IgD-negative memory B cell (primary cell): ENCODE measurements at regions not wholly inside any gene's neighbourhood (a gene's known extent, or its start where the extent isn't known, plus 50 kb on each side); places are given as distances from the start of the nearest gene placed in this dataset.

ENCODE experiments used
- H3K27ac Mint-ChIP-seq, 3 donors: one replicate each; pipeline ENCODE4 v1.8.0; 2020 to 2022; ENCODE audit warnings: mild to moderate bottlenecking in 3 of 3, mixed read lengths in 3 of 3, moderate library complexity in 1 of 3
- H3K27me3 Mint-ChIP-seq: one replicate; pipeline ENCODE4 v1.8.0; 2021; ENCODE audit warnings: mixed read lengths
- H3K36me3 Mint-ChIP-seq: one replicate; pipeline ENCODE4 v1.8.0; 2020; ENCODE audit warnings: mild to moderate bottlenecking, mixed read lengths
- H3K4me1 Mint-ChIP-seq, 3 donors: one replicate each; pipeline ENCODE4 v1.8.0; 2020 to 2022; ENCODE audit warnings: mixed read lengths in 3 of 3, mild to moderate bottlenecking in 1 of 3
- H3K4me3 Mint-ChIP-seq, 4 donors: one replicate each; pipeline ENCODE4 v1.8.0; 2020 to 2022; ENCODE audit warnings: mild to moderate bottlenecking in 4 of 4, mixed read lengths in 4 of 4, moderate library complexity in 3 of 4
- H3K9me3 Mint-ChIP-seq, 3 donors: one replicate each; pipeline ENCODE4 v1.8.0; 2020 to 2021; ENCODE audit warnings: mixed read lengths in 3 of 3, mild to moderate bottlenecking in 1 of 3

DNA sequence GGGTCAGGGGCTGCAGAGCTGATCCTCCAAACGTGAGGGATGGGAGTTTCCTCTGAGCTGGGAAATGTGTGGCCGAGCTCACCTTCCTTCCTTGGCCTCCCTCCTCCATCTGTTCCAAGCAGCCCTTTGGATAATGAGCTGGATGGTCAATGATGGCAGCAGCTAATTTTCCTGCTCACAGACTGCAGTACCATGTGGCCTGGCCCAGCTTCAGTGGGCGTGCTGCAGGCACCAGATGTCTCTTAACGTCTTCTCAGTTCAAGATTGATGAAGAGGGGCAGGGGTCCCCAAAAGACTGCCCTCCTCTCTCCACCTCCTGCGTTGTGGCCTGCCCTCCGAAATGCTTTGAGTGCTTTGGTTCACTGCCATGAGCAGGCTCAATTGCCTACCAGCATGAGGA, 86.0 kb downstream of the UBIAD1 start:
- H3K4me1 Mint-ChIP-seq, result peaks cover 0 to 1% (median 0%) of the 10 kb centered on the region in 3 donors
- peaks cover 17% of the 10 kb centered on the region for H3K27me3 Mint-ChIP-seq
- H3K27ac Mint-ChIP-seq, result no peak overlapping the region
- H3K4me3 Mint-ChIP-seq, result no peak overlapping the region
- H3K9me3 Mint-ChIP-seq, result peaks cover 0 to 2% (median 0%) of the 10 kb centered on the region in 3 donors
- peaks cover 1% of the 10 kb centered on the region for H3K36me3 Mint-ChIP-seq

DNA sequence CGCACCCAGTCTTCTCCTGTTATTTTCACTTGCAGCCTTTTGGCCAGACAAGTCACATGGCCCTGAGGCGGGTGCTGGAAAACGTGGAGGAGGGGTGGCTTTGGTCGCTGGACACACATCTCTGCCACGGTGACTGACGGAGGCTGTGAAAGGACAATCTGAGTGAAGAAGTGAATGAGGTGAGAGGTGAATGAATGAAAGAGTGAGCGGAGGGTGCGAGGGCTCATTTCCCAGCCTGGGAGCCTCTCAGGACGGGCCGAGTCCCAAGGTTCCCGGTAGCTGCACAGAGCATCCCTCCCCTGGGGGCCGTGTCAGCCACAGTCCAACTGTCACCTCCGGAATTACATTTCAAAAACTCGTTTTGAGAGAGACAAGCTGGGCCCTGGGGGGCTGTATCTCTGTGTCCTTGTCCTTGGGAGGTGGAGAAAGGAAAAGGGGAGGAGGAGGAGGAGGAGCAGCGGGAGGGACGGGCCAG, 89.6 kb downstream of the UBIAD1 start:
- H3K27ac Mint-ChIP-seq, result no peak overlapping the region
- H3K27me3 Mint-ChIP-seq, result peaks cover 6% of the 10 kb centered on the region
- no peaks in the 10 kb centered on the region for H3K9me3 Mint-ChIP-seq
- peaks cover 0 to 1% (median 0%) of the 10 kb centered on the region in 3 donors for H3K4me1 Mint-ChIP-seq
- H3K4me3 Mint-ChIP-seq, result no peak overlapping the region
- H3K36me3 Mint-ChIP-seq, result no peaks in the 10 kb centered on the region

DNA sequence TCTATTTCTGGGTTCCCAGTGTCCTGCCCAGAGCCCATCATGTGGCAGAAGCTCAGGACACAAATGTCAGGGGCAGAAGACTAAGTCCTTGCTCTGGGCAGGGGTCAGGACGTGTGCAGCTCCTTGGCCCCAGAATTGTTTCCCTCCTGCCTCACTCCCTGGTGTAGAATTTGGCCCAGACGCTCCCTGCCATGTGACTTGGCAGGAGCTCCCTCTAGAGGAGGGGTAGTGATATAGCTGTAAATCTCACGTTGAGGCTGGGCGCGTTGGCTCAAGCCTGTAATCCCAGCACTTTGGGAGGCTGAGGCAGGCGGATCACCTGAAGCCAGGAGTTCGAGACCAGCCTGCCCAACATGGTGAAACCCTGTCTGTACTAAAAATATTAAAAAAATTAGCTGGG, 91.2 kb downstream of the UBIAD1 start:
- no peaks in the 10 kb centered on the region for H3K36me3 Mint-ChIP-seq
- H3K27me3 Mint-ChIP-seq, result peaks cover 5% of the 10 kb centered on the region
- no peaks in the 10 kb centered on the region for H3K9me3 Mint-ChIP-seq
- H3K4me3 Mint-ChIP-seq, result no peak overlapping the region
- H3K27ac Mint-ChIP-seq, result no peak overlapping the region
- H3K4me1 Mint-ChIP-seq, result no peaks in the 10 kb centered on the region

DNA sequence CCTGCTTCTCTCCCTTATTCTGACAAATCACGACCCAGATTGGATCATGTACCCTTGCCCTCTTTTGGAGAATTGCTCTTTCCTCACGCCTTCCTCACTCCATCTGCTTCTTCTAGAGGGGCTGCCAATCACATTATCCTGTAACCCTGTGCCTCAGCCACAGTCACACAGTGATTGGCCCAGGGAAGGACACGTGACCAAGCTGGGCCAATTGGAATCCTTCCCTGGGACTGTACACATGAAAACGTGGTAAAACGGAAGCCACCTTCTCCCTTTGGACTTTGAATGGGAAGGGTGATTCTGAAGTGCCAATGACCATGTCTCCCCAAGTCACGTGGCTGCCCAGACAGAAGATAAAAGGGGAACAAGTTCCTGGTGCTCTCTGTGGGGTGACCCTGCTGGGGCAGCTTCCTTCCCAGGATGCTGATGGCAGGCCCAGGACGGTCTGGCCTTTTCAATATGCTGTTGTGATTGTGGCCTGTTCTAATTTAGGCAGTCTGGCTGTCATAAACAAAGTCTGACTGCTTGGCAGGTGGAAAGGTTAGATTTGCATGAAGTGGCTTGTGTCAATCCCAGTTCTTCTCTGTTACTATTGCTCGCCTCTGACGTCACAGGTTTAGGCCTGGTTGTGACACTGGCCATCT, 92.9 kb downstream of the UBIAD1 start:
- Mint-ChIP-seq H3K27ac (no peak overlapping the region), H3K36me3 (no peaks in the 10 kb centered on the region), H3K9me3 (no peaks in the 10 kb centered on the region), H3K27me3 (peaks cover 4% of the 10 kb centered on the region), H3K4me1 (no peaks in the 10 kb centered on the region), H3K4me3 (no peak overlapping the region)

DNA sequence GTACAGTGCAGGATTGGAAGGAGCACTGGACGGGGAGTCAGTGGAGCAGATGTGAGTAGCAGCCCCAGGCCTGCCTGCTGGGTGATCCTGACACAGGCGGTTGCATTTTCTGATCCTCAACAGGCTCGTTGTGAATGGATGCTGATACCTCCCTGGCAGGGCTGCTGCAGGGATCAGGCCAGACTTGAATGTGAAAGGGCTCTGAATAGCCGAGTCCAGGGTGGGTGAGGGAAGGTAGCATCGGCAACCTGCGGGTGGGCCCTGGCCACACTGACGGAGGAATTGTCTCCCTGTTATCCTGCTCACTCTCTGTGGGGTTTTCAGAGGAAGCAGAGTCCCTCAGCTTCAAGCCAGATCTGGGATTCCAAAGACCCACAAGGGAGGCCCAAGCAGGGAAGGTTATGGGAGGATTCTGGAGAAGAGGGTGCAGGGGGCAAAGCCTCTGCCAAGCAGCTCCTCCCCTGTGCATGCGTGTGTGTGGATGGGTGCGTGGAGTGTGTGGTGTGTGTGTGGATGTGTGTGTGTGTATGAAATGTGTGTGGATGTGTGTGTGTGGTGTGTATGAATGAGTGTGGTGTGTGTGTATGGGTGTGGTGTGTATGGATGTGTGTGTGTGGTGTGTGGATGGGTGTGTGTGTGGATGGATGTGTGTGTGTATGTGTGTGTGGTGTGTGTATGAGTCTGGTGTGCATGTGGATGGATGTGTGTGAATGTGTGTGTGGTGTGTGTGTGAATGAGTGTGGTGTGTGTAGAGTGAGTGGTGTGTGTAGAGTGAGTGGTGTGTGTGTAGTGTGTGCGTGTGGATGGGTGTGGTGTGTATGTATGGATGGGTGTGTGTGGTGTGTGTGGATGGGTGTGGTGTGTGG, 100.3 kb downstream of the UBIAD1 start:
- Mint-ChIP-seq H3K36me3 (no peaks in the 10 kb centered on the region), H3K27ac (no peak overlapping the region)

DNA sequence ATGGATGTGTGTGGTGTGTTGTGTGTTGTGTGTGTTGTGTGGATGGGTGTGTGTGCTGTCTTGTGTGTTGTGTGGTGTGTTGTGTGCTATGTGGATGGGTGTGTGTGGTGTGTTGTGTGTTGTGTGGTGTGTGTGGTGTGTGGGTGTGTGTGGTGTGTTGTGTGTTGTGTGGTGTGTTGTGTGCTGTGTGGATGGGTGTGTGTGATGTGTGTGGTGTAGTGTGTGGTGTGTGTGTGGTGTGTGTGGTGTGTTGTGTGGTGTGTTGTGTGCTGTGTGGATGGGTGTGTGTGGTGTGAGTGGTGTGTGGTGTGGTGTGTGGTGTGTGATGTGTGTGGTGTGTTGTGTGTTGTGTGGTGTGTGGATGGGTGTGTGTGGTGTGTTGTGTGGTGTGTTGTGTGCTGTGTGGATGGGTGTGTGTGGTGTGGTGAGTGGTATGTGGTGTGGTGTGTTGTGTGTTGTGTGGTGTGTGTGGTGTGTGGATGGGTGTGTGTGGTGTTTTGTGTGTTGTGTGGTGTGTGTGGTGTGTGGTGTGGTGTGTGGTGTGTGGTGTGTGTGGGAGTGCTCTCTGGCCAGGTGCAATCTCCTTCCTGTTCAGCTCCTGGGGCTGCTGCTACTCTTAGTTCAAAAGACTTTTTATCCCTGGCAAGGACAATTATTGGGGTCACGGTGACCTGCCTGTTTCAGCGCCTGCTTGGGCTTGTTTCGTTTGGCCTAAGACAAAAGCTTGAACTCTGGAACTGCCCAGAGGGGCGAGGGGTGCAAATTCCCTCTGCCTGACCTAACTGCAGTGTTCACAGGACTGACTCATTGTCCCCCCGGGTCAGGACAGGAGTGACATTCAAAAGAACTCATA, 101.1 kb downstream of the UBIAD1 start:
- Mint-ChIP-seq H3K4me3 (no peak overlapping the region), H3K9me3 (peaks cover 0 to 1% (median 0%) of the 10 kb centered on the region in 3 donors), H3K27ac (no peak overlapping the region), H3K27me3 (no peaks in the 10 kb centered on the region), H3K4me1 (peaks cover 3 to 11% (median 10%) of the 10 kb centered on the region in 3 donors), H3K36me3 (no peaks in the 10 kb centered on the region)

More for the DNA sequence above, 100.3 kb downstream of the UBIAD1 start:
- H3K27me3 Mint-ChIP-seq, result peaks cover 2% of the 10 kb centered on the region
- H3K4me1 Mint-ChIP-seq, result peaks cover 3 to 11% (median 10%) of the 10 kb centered on the region in 3 donors
- H3K9me3 Mint-ChIP-seq, result peaks cover 0 to 1% (median 0%) of the 10 kb centered on the region in 3 donors
- no peak overlapping the region for H3K4me3 Mint-ChIP-seq

DNA sequence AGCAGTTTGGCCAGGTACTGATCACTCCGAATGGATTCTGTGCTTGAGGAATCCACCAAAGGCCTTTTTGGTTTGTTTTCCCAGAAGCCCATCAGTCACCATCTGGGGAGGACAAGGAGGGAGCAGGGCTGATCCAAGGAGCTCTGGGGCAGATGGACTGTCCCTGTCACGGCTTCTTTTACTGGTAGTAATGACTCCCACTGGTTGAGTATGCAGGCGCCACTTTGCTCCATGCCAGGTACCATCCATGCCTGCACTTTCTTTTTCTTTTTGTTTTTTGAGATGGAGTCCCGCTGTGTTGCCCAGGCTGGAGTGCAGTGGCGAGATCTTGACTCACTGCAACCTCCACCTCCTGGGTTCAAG, 101.7 kb downstream of the UBIAD1 start:
- peaks cover 0 to 1% (median 0%) of the 10 kb centered on the region in 3 donors for H3K9me3 Mint-ChIP-seq
- H3K4me1 Mint-ChIP-seq, result peaks cover 3 to 11% (median 10%) of the 10 kb centered on the region in 3 donors
- H3K27ac Mint-ChIP-seq, result no peak overlapping the region
- H3K4me3 Mint-ChIP-seq, result peak overlapping the region in 1 of 4 donors; percentile 5
- peaks cover under 1% of the 10 kb centered on the region for H3K27me3 Mint-ChIP-seq
- no peaks in the 10 kb centered on the region for H3K36me3 Mint-ChIP-seq

DNA sequence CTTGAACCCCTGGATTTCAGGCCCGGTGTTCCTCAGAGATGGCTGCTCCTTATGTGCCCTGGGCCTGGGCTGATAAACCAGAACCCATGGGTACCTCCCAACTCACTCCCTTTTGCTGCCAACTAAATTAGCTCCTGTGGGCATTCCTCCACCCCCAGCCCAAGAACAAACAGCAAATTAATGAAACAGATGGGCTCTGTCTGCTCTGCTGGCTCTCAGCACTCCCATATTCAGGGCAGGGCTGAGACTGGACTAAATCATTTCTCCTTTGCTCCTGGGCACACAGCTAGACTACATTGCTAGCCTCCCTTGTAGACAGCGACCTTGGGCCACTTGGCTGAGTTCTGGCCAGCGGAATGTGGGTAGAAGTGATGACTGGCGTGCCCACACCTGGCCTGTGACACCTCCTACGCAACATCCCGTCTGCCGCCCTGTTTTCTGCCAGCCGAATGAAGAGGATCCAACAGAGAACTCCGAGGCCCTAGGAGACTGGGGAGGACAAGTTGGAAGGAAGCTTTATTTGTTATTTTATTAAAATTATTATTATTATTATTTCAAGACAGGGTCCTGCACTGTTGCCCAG, 101.9 kb upstream of the DISP3 start:
- peaks cover 3 to 11% (median 10%) of the 10 kb centered on the region in 3 donors for H3K4me1 Mint-ChIP-seq
- H3K27me3 Mint-ChIP-seq, result peaks cover 5% of the 10 kb centered on the region
- H3K9me3 Mint-ChIP-seq, result peaks cover 0 to 1% (median 0%) of the 10 kb centered on the region in 3 donors
- H3K27ac Mint-ChIP-seq, result peak overlapping the region in 1 of 3 donors; percentile 32
- H3K4me3 Mint-ChIP-seq, result peak overlapping the region in 1 of 4 donors; percentile 42
- H3K36me3 Mint-ChIP-seq, result no peaks in the 10 kb centered on the region

DNA sequence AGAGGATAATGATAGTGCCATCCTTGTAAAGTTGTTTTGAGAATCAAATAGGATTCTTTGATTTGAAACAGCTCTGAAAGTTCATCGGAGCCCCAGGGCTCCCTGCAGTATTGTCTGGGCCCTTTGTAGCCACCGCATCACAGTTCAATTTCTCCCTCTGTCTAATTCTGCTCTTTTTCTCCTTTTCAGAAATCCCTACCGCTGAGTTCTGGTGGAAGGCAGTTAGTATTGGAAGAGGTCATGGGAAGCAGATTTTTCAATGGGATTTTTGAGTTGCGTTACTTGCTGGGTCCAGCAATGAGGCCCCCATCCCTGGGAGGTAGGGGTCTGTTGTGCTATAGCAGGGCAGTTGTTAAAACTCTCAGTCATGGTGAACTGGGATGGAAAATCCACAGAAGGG, 101.0 kb upstream of the DISP3 start:
- Mint-ChIP-seq H3K27ac (no peak overlapping the region), H3K4me3 (no peak overlapping the region), H3K27me3 (peaks cover 6% of the 10 kb centered on the region), H3K4me1 (peaks cover 3 to 11% (median 10%) of the 10 kb centered on the region in 3 donors), H3K9me3 (peaks cover 0 to 1% (median 0%) of the 10 kb centered on the region in 3 donors), H3K36me3 (no peaks in the 10 kb centered on the region)

DNA sequence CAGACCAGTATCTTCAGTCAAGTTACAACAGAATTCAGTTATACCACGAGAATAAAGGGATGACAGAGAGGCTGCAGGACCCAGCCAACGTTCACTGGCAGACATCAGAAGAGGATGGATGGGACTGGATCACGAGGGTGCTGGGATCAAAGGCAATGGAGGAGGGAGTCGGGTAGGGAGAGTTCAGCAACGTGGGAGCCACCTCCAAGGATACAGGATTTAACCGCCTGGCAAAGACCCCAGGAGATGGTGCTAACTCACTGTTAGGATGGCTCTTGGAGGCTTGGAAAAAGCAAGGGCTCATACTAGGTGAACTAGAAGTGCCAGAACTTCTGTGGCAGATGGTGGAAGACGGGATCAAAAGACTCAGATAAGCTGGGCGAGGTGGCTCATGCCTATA, 99.1 kb upstream of the DISP3 start:
- peaks cover 5 to 10% (median 8%) of the 10 kb centered on the region in 3 donors for H3K4me1 Mint-ChIP-seq
- H3K9me3 Mint-ChIP-seq, result no peaks in the 10 kb centered on the region
- H3K27ac Mint-ChIP-seq, result no peak overlapping the region
- H3K27me3 Mint-ChIP-seq, result peaks cover 6% of the 10 kb centered on the region
- H3K36me3 Mint-ChIP-seq, result no peaks in the 10 kb centered on the region
- no peak overlapping the region for H3K4me3 Mint-ChIP-seq

DNA sequence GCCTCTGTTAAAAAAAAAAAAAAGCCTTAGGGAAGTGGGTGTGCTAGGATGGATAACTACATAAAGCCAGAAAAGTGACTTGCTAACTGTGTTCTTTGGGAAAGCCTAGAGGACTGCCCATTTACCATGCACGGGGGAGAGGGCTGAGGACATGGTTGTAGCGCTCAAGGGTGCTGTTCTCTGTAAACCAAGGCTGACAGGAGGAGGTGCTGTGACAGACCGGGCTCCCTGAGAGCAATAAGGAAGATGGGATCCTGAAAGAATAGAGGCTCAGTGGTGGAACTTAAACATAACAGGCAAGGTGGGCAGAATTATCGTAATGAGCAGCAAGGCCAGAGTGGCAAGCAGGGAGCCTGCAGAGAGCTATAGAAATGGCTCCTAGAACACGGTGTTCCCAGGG, 98.5 kb upstream of the DISP3 start:
- peaks cover 6% of the 10 kb centered on the region for H3K27me3 Mint-ChIP-seq
- H3K4me3 Mint-ChIP-seq, result no peak overlapping the region
- peaks cover 4 to 5% (median 4%) of the 10 kb centered on the region in 3 donors for H3K4me1 Mint-ChIP-seq
- no peak overlapping the region for H3K27ac Mint-ChIP-seq
- H3K36me3 Mint-ChIP-seq, result no peaks in the 10 kb centered on the region
- no peaks in the 10 kb centered on the region for H3K9me3 Mint-ChIP-seq

DNA sequence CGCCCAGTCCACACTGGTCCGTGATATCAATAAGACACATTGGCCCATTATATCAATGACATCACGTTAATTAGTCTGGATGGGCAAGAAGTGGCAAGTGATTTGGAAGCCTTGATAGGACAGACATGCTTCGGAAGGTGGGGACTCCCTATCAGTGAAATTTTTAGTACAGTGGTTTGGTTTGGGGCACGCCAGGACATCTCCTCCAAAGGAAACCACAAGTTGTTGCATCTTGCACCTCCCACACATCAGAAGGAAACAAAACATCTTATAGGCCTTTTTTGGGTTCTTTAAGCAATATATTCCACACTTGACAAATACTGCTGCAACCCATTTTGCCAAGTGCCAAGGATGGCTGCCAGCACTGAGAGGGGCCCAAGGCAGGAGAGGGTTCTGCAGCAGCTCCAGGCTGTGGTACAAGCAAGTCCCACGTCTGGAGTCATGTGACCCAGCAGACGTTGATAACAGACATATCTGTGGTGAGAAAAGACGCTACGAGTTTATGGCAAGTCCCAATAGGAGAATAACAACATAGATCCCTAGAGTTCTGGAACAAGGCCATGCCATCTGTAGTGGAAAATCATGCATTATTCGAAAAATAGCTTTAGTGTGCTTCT, 95.3 kb upstream of the DISP3 start:
- no peak overlapping the region for H3K4me3 Mint-ChIP-seq
- H3K4me1 Mint-ChIP-seq, result peaks cover 0 to 1% (median 0%) of the 10 kb centered on the region in 3 donors
- H3K9me3 Mint-ChIP-seq, result no peaks in the 10 kb centered on the region
- H3K27ac Mint-ChIP-seq, result peak overlapping the region in 1 of 3 donors; percentile 28
- H3K27me3 Mint-ChIP-seq, result peaks cover 6% of the 10 kb centered on the region
- H3K36me3 Mint-ChIP-seq, result no peaks in the 10 kb centered on the region

DNA sequence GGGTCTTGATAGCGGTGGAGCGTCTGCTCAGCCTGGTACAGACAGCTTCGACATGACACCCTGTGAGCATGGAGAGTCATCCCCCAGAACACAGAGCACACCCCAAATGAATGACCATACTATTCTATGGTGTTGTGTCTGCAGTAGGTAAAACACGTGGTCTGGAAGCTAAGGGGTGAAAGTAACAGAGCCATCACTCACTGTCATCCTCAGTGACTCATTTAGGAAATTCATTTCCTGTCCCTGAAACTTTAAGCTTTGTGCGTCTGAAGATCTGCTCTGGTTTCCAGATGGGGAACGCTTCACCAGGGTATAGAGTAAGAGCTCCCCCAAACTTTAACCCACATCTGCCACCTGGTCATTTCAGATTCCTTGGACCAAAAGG, 94.8 kb upstream of the DISP3 start:
- H3K4me3 Mint-ChIP-seq, result no peak overlapping the region
- H3K27ac Mint-ChIP-seq, result no peak overlapping the region
- no peaks in the 10 kb centered on the region for H3K36me3 Mint-ChIP-seq
- H3K4me1 Mint-ChIP-seq, result peaks cover 0 to 1% (median 0%) of the 10 kb centered on the region in 3 donors
- no peaks in the 10 kb centered on the region for H3K9me3 Mint-ChIP-seq
- peaks cover 6% of the 10 kb centered on the region for H3K27me3 Mint-ChIP-seq

DNA sequence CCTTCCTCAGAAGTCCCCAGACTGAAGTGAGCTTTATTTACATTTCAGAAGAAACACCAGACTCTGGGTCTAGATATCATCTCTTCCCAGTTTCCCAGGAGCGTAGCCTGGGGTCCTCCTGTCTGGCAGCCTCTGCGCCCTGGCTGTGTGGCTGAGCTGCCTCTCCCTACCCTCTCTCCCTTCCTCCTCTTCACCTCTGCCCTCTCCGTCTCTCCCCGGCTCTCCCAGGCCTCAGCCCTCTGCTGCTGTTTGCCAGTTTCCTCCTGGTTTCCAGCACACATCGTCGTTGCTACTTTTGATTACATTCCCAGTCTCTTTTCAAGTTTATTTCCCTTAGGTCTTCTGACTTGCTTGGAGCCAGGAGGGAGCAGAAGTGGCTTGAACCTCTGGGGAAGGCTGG, 91.1 kb upstream of the DISP3 start:
- H3K4me3 Mint-ChIP-seq, result no peak overlapping the region
- H3K9me3 Mint-ChIP-seq, result peaks cover 0 to 3% (median 0%) of the 10 kb centered on the region in 3 donors
- no peaks in the 10 kb centered on the region for H3K36me3 Mint-ChIP-seq
- H3K27ac Mint-ChIP-seq, result no peak overlapping the region
- peaks cover 5% of the 10 kb centered on the region for H3K27me3 Mint-ChIP-seq
- H3K4me1 Mint-ChIP-seq, result peaks cover 0 to 9% (median 4%) of the 10 kb centered on the region in 3 donors
